ENCODE measurements at regions not wholly inside any gene's neighbourhood (a gene's known extent, or its start where the extent isn't known, plus 50 kb on each side); places are given as distances from the start of the nearest gene placed in this dataset.
"Not testable (repeated sequence)": the region's sequence is repeated elsewhere in the genome, so short reads cannot be mapped to it uniquely, and the experiment has no call there.

DNA sequence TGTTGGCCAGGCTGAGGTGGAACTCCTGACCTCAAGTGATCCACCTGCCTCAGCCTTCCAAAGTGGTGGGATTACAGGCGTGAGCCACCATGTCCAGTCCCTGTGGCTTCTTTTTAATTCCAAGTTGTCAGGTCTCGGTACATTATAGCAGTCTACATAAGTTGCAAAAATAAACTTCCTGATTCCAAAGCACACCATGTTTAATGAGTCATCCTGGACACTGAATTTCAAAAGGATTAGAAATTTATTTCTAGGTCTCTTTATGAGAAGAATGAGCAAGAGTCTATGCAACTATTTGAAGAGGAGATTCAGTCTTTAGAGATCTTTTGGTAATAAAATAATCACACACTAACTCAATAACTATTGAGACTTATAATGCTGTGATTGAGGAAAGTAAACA lies 63.9 kb upstream of the MCHR2 start:
- intact Hi-C loops (cut with DNase I), result no loop called here
- DNase-seq (ENCODE audit: low spot score), result no peak

DNA sequence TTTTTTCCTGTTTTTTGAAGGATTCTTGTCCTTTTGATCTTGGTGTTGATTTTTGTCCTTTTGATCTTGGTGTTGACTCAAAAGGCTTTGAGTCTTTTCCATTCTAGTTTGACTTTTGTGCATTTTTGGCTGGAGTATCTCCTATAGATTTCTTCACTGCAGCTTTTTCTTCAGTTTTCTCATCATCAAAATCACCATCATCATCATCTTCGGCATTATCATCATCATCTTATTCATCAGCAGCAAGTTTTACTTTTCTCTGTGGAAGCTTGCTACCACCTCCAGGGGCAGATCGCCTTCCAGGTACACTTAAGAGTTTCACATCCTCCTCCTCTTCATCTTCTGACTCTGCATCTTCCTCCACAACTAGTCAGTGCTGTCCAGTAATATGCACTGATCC lies 56.5 kb upstream of the MCHR2 start:
- intact Hi-C loops (cut with DNase I), result no loop called here
- DNase-seq (ENCODE audit: low spot score), result no peak

DNA sequence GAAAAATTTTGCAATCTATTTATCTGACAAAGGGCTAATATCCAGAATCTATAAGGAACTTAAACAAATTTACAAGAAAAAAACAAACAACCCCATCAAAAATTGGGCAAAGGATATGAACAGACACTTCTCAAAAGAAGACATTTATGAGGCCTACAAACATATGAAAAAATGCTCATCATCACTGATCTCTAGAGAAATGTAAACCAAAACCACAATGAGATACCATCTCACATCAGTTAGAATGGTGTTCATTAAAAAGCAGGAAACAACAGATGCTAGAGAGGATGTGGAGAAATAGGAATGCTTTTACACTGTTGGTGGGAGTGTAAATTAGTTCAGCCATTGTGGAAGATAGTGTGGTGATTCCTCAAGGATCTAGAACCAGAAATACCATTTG lies 49.9 kb upstream of the MCHR2 start:
- DNase-seq (ENCODE audit: low spot score); intact Hi-C loops (cut with DNase I): not testable (repeated sequence)

All from posterior vena cava (tissue), 2 donors.